D721Med (cell line): ENCODE measurements at regions not wholly inside any gene's neighbourhood (a gene's known extent, or its start where the extent isn't known, plus 50 kb on each side); places are given as distances from the start of the nearest gene placed in this dataset.

Source experiments
- DNase-seq: peaks from one replicate; pipeline ENCODE4 v3.0.0; 2011; ENCODE audit warnings: low spot score; ENCODE audit not compliant: insufficient read length
- FAIRE-seq: peaks from 2 replicates; lab custom pipeline; 2011; peaks lifted over from hg19 to GRCh38; lab: Jason Lieb, UNC
- CTCF ChIP-seq: IDR thresholded peaks from 2 replicates; pipeline ENCODE4 v1.5.1; 2012; ENCODE audit warnings: mild to moderate bottlenecking, control low read depth; ENCODE audit not compliant: insufficient read depth; ENCODE audit errors: missing control alignments

- FAIRE-seq: no peak
- no peak for TF ChIP-seq CTCF
- DNase-seq: no peak
These were observed 202.1 kb downstream of the MED10 start for GRCh38 chr5:6176102-6176693.

- FAIRE-seq: no peak
These were observed 203.0 kb downstream of the MED10 start for GRCh38 chr5:6175172-6175854.

GRCh38 chr5:6169660-6170059 is 208.7 kb downstream of the MED10 start:
- no peak for DNase-seq
- TF ChIP-seq CTCF: no peak
- no peak for FAIRE-seq

More at GRCh38 chr5:6175172-6175854, 203.0 kb downstream of the MED10 start:
- DNase-seq: no peak
- TF ChIP-seq CTCF: no peak

GRCh38 chr5:6166698-6167394 is 211.5 kb downstream of the MED10 start:
- no peak for TF ChIP-seq CTCF
- no peak for DNase-seq
- no peak for FAIRE-seq

- DNase-seq (no peak), FAIRE-seq (no peak)
- no peak for TF ChIP-seq CTCF
These were observed 214.4 kb downstream of the MED10 start for GRCh38 chr5:6163913-6164312.

- no peak for DNase-seq
- TF ChIP-seq CTCF: no peak
- FAIRE-seq: no peak
These were observed 216.2 kb downstream of the MED10 start for GRCh38 chr5:6162175-6162574.
